ENCODE measurements at regions not wholly inside any gene's neighbourhood (a gene's known extent, or its start where the extent isn't known, plus 50 kb on each side); places are given as distances from the start of the nearest gene placed in this dataset.

GRCh38 chr2:66189553-66189952, 245.4 kb upstream of the MEIS1 start:
- TF ChIP-seq, protein P1, sequence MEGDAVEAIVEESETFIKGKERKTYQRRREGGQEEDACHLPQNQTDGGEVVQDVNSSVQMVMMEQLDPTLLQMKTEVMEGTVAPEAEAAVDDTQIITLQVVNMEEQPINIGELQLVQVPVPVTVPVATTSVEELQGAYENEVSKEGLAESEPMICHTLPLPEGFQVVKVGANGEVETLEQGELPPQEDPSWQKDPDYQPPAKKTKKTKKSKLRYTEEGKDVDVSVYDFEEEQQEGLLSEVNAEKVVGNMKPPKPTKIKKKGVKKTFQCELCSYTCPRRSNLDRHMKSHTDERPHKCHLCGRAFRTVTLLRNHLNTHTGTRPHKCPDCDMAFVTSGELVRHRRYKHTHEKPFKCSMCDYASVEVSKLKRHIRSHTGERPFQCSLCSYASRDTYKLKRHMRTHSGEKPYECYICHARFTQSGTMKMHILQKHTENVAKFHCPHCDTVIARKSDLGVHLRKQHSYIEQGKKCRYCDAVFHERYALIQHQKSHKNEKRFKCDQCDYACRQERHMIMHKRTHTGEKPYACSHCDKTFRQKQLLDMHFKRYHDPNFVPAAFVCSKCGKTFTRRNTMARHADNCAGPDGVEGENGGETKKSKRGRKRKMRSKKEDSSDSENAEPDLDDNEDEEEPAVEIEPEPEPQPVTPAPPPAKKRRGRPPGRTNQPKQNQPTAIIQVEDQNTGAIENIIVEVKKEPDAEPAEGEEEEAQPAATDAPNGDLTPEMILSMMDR (conservative IDR thresholded peaks at IDR 0.05; ENCODE audit: low read length), result no peak
- TF ChIP-seq EZH2phosphoT487 (IDR thresholded peaks at IDR 0.05; ENCODE audit: borderline replicate concordance), result no peak

All from Loucy (cell line).